WTC11 (cell line): ENCODE measurements at regions not wholly inside any gene's neighbourhood (a gene's known extent, or its start where the extent isn't known, plus 50 kb on each side); places are given as distances from the start of the nearest gene placed in this dataset.

Source experiments
- ATAC-seq: fragments of 200-7000 bp; cut with Tn5 transposase; 2 replicates; pipeline ENCODE4 v1.10.0; 2021; ENCODE audit warnings: mild to moderate bottlenecking, moderate library complexity
- CTCF ChIA-PET: fragments of 300-600 bp; sonication (Branson Sonifier 250); formaldehyde crosslinking; loops from one replicate; lab custom pipeline; 2021; ENCODE audit warnings: antibody characterized with exemption; lab: Charles Lee
- POLR2A ChIA-PET: fragments of 350-600 bp; sonication (Branson Sonifier 250); formaldehyde crosslinking; loops from one replicate; lab custom pipeline; 2021; ENCODE audit warnings: antibody characterized with exemption; lab: Charles Lee
- DNase-seq: peaks from one replicate; pipeline ENCODE4 v3.0.0; 2021; ENCODE audit warnings: low spot score
- H3K27ac Mint-ChIP-seq: 2 replicates; pipeline ENCODE4 v1.8.0; 2021; ENCODE audit warnings: mixed read lengths
- H3K27me3 Mint-ChIP-seq: 2 replicates; pipeline ENCODE4 v1.8.0; 2021; ENCODE audit warnings: low read depth, mild to moderate bottlenecking, moderate library complexity, mixed read lengths
- H3K36me3 Mint-ChIP-seq: 2 replicates; pipeline ENCODE4 v1.8.0; 2021; ENCODE audit warnings: mixed read lengths
- H3K4me1 Mint-ChIP-seq: 2 replicates; pipeline ENCODE4 v1.8.0; 2022; ENCODE audit warnings: mixed read lengths
- H3K4me3 Mint-ChIP-seq: 2 replicates; pipeline ENCODE4 v1.8.0; 2021; ENCODE audit warnings: mild to moderate bottlenecking, moderate library complexity, mixed read lengths
- H3K9me3 Mint-ChIP-seq: 2 replicates; pipeline ENCODE4 v1.8.0; 2021; ENCODE audit warnings: mixed read lengths
- AFF4 ChIP-seq: sonication (generic); formaldehyde crosslinking; IDR thresholded peaks from 2 replicates; pipeline ENCODE4 v1.8.1; 2023; ENCODE audit warnings: mild to moderate bottlenecking, missing genetic modification reagents, borderline replicate concordance
- CREB1 ChIP-seq: sonication (generic); formaldehyde crosslinking; IDR thresholded peaks from 2 replicates; pipeline ENCODE4 v1.8.0; 2023; ENCODE audit warnings: mild to moderate bottlenecking, missing genetic modification reagents
- E2F5 ChIP-seq: sonication (generic); formaldehyde crosslinking; IDR thresholded peaks from 2 replicates; pipeline ENCODE4 v1.8.1; 2022; ENCODE audit warnings: mild to moderate bottlenecking, moderate library complexity, missing genetic modification reagents
- FOXJ3 ChIP-seq: sonication (generic); formaldehyde crosslinking; IDR thresholded peaks from 2 replicates; pipeline ENCODE4 v1.9.0; 2021; ENCODE audit warnings: missing genetic modification reagents, mild to moderate bottlenecking, borderline replicate concordance
- FOXP4 ChIP-seq: sonication (generic); formaldehyde crosslinking; IDR thresholded peaks from 2 replicates; pipeline ENCODE4 v1.8.0; 2022; ENCODE audit warnings: mild to moderate bottlenecking, missing genetic modification reagents
- JAZF1 ChIP-seq: fragments of 250-450 bp; sonication (Bioruptor Pico); IDR thresholded peaks from 2 replicates; pipeline ENCODE4 v1.9.0; 2021; ENCODE audit warnings: moderate library complexity, mild to moderate bottlenecking, inconsistent platforms
- KAT7 ChIP-seq: sonication (generic); formaldehyde crosslinking; IDR thresholded peaks from 2 replicates; pipeline ENCODE4 v1.8.1; 2023; ENCODE audit warnings: missing genetic modification reagents, mild to moderate bottlenecking, borderline replicate concordance
- MAX ChIP-seq: sonication (generic); formaldehyde crosslinking; IDR thresholded peaks from 2 replicates; pipeline ENCODE4 v1.8.0; 2022; ENCODE audit warnings: mild to moderate bottlenecking, missing genetic modification reagents
- NFE2L1 ChIP-seq: sonication (generic); formaldehyde crosslinking; IDR thresholded peaks from 2 replicates; pipeline ENCODE4 v1.8.1; 2023; ENCODE audit warnings: missing genetic modification reagents
- RORB ChIP-seq: fragments of 250-450 bp; sonication (Bioruptor Pico); IDR thresholded peaks from 2 replicates; pipeline ENCODE4 v1.9.0; 2021; ENCODE audit warnings: mild to moderate bottlenecking
- SOX15 ChIP-seq: fragments of 250-450 bp; sonication (Bioruptor Pico); IDR thresholded peaks from 2 replicates; pipeline ENCODE4 v1.9.0; 2021; ENCODE audit warnings: mild to moderate bottlenecking
- TEAD1 ChIP-seq: sonication (generic); formaldehyde crosslinking; IDR thresholded peaks from 2 replicates; pipeline ENCODE4 v1.8.0; 2022; ENCODE audit warnings: mild to moderate bottlenecking, missing genetic modification reagents
- TEAD4 ChIP-seq: sonication (generic); formaldehyde crosslinking; IDR thresholded peaks from 2 replicates; pipeline ENCODE4 v1.8.0; 2022; ENCODE audit warnings: mild to moderate bottlenecking, missing genetic modification reagents
- TP53 ChIP-seq: sonication (generic); formaldehyde crosslinking; IDR thresholded peaks from 2 replicates; pipeline ENCODE4 v1.8.1; 2023; ENCODE audit warnings: mild to moderate bottlenecking, missing genetic modification reagents
- USF1 ChIP-seq: sonication (generic); formaldehyde crosslinking; IDR thresholded peaks from 2 replicates; pipeline ENCODE4 v1.8.0; 2022; ENCODE audit warnings: mild to moderate bottlenecking, missing genetic modification reagents
- USF2 ChIP-seq: sonication (generic); formaldehyde crosslinking; IDR thresholded peaks from 2 replicates; pipeline ENCODE4 v1.8.1; 2023; ENCODE audit warnings: mild to moderate bottlenecking, missing genetic modification reagents, moderate library complexity
- ZNF138 ChIP-seq: sonication (generic); formaldehyde crosslinking; conservative IDR thresholded peaks from 2 replicates; pipeline ENCODE4 v1.8.1; 2022; ENCODE audit warnings: mild to moderate bottlenecking, moderate library complexity, missing genetic modification reagents
- ZSCAN18 ChIP-seq: fragments of 250-450 bp; sonication (Bioruptor Pico); IDR thresholded peaks from 2 replicates; pipeline ENCODE4 v2.1.2; 2022; ENCODE audit warnings: mild to moderate bottlenecking, moderate library complexity

- TF ChIP-seq FOXP4 = no peak
- TF ChIP-seq TEAD1 = no peak
- TF ChIP-seq MAX (CRISPR knock-in tag) = no peak
- no peak for TF ChIP-seq SOX15 (CRISPR knock-in tag)
- TF ChIP-seq RORB (CRISPR knock-in tag) = no peak
- TF ChIP-seq ZSCAN18 (CRISPR knock-in tag) = no peak
- no peak for TF ChIP-seq USF2 (CRISPR knock-in tag)
- no peak for TF ChIP-seq FOXJ3 (CRISPR knock-in tag)
- TF ChIP-seq JAZF1 (CRISPR knock-in tag) = no peak
- TF ChIP-seq KAT7 (CRISPR knock-in tag) = no peak
- TF ChIP-seq CREB1 (CRISPR knock-in tag) = no peak
- TF ChIP-seq ZNF138 = no peak
- TF ChIP-seq TP53 (CRISPR knock-in tag) = no peak
- TF ChIP-seq AFF4 (CRISPR knock-in tag) = no peak
- TF ChIP-seq USF1 (CRISPR knock-in tag) = no peak
- TF ChIP-seq TEAD4 (CRISPR knock-in tag) = no peak
- TF ChIP-seq E2F5 = no peak
- no peak for TF ChIP-seq NFE2L1 (CRISPR knock-in tag)
- DNase-seq (no peak), ATAC-seq (no peak)
- Mint-ChIP-seq H3K4me1 (no peaks in the 10 kb centered on the region), H3K9me3 (no peaks in the 10 kb centered on the region), H3K27me3 (no peaks in the 10 kb centered on the region), H3K27ac (no peak overlapping the region), H3K36me3 (no peaks in the 10 kb centered on the region), H3K4me3 (no peak overlapping the region)
- CTCF ChIA-PET = no interaction called here
- POLR2A ChIA-PET = no interaction called here
Measured at GRCh38 chr6:156633291-156633690, 143.9 kb upstream of the ARID1B start.
